COLO829 (cell line): ENCODE measurements at regions not wholly inside any gene's neighbourhood (a gene's known extent, or its start where the extent isn't known, plus 50 kb on each side); places are given as distances from the start of the nearest gene placed in this dataset.
A peak's percentile ranks its signal among the peaks of the same experiment; 100 is the strongest.
"Not testable (repeated sequence)": the region's sequence is repeated elsewhere in the genome, so short reads cannot be mapped to it uniquely, and the experiment has no call there.

Experiments used
- DNase-seq: peaks from one replicate; pipeline ENCODE4 v3.0.0; 2012; ENCODE audit warnings: low spot score

- DNase-seq: no peak
These were observed 139.6 kb upstream of the NRIP1 start for GRCh38 chr21:15204140-15204969.

DNA sequence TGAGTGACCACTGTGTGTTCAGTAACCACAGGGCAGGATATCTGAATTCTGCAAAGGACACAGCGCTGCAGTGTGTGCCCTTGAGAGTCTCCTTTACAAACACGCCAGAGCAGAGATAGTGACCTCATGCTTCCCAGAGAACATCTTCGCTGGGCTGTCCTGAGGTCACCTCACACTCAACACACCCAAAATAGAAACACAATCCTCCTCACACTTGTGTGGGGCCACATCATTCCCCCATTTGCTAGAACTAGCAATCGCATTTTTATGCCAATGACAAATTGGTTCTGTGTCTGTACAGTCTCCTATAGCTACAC, 140.1 kb upstream of the NRIP1 start:
- DNase-seq: no peak

DNA sequence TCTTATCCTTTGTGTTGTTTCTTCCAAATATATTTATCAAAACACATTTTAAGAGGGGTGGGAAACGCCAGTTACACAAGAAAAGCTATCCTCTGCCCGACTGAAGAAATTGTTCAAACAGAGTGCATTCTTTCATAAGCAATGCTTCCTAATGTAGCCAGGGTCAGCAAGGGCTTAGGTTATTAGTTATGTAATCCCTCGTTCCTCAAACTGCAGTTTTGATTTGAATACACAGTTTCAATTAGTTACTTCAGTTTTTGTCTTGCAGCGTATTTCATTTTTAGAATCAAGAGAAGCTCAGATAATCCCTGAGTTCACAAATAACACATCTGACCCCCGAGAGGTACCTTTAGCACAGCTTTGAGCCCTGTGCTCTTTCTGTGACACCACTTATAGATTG, 141.7 kb upstream of the NRIP1 start:
- no peak for DNase-seq

GRCh38 chr21:15207231-15207630, 142.4 kb upstream of the NRIP1 start:
- no peak for DNase-seq

- no peak for DNase-seq
These were observed 143.0 kb upstream of the NRIP1 start for GRCh38 chr21:15207635-15208370.

DNA sequence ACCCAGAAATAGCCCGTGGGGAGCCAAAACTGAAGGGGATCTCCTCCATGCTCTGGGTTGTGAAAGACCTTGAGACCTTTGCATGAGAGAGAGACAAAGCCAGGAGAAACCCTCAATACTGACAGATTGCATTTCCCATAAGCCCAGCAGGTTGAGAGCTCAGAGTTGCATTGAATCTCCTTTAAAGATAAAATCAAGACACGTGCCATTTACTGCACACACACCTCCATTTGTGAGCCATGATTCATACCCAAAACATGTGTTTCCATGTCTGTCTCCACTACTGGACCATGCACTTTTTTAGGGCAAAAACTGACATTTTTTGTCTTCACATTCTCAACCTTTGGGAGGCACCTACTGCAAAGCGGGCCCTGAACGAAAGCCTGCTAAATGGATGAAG, 144.0 kb upstream of the NRIP1 start:
- no peak for DNase-seq

- DNase-seq: peak; percentile 61
These were observed 144.4 kb upstream of the NRIP1 start for GRCh38 chr21:15209224-15209623.

DNA sequence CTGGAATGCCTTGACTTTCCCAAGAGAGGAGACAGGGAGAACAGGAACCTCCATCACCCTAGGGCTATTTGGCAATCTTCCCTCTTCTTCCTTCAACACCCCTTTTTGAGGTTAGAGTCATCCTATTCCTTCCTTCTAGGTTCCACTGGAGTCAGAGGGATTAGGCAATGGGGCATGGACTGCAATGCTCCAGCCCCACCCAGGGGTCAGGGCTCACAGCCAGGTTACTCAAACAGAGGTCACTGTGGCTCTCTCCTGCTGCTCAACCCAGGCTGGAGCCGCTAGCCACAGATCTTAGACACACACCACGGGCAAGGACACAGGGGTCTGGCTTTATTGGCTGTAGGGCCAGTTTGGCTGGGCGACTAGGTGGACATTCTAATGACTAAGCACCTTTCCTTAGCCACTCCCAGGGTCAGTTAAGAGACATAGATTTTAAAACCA, 145.5 kb upstream of the NRIP1 start:
- no peak for DNase-seq

- DNase-seq: no peak
These were observed 146.8 kb upstream of the NRIP1 start for GRCh38 chr21:15211491-15212133.

DNA sequence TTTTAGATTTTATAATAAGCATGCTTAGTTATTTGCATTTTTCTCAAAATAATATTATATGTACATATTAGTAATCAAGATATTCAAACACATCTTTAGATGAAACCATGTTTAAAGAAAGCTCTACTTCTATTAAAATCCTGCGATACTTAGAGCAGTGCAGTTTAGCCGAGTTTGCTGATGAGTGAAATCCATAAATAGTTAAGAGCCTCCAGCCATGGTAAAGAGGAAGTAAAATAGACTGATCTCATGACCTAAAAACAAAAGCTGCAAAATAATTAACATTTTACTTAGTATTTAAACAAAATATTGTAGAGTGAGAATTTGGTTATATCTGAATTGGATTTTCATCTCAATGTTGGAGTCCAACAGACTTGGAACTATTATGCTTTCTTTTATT, 147.4 kb upstream of the NRIP1 start:
- DNase-seq: no peak

DNA sequence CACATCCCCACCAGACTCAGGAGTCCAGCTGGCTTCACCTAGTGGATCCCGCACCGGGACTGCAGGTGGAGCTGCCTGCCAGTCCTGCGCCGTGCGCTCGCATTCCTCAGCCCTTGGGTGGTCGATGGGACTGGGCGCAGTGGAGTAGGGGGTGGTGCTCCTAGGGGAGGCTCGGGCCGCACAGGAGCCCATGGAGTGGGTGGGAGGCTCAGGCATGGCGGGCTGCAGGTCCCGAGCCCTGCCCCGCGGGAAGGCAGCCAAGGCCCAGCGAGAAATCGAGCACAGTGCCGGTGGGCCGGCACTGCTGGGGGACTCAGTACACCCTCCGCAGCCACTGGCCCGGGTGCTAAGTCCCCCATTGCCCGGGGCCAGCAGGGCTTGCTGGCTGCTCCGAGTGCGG, 153.7 kb upstream of the NRIP1 start:
- DNase-seq: not testable (repeated sequence)

DNA sequence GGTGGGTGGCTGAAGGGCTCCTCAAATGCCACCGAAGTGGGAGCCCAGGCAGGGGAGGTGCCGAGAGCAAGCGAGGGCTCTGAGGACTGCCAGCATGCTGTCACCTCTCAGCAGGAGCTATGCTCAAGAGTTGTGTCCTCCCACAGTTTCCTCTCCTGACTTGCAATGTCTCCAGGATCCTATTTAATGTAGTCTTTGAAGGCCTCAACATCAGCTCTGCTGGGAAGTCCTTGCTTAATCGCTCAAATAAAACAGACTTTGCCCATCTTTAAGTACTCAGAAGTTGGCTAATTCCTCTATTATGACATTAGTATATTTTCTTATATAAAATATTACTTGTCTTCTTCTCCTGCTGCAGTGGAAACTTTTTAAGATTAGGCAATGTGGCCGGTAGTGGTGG, 154.2 kb upstream of the NRIP1 start:
- no peak for DNase-seq

- no peak for DNase-seq
These were observed 155.1 kb upstream of the NRIP1 start for GRCh38 chr21:15219894-15220293.

DNA sequence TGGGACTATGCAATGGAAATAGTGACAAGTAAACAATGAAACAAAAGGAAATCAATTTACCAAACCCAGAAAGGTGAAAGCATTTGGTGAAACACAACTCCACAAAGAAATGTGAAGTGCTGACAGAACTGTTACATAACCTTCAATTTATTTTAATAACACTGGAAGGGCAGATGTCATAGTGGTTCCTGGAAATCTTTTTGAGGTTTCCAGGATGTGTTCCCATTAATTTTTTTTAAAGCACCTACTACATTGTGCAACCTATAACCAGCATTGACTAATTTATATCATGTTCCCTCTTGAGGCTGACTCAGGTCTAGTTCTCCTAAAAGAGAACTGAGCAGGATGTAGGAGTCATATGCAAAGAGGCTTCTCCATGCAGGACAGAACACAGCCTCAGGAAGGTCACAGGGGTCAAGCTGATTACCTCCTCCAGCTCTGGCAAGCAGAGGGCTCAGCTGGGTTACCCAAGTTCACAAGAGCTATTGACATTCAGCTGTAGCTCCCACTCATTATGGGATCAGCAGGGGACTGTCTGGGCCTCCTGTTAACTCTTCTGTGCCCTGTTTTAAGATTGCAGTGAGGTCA, 157.1 kb upstream of the NRIP1 start:
- peak; percentile 53 for DNase-seq

- no peak for DNase-seq
These were observed 157.9 kb upstream of the NRIP1 start for GRCh38 chr21:15222707-15223106.

- peak; percentile 64 for DNase-seq
These were observed 159.7 kb upstream of the NRIP1 start for GRCh38 chr21:15224346-15225086.

GRCh38 chr21:15227919-15228318, 163.1 kb upstream of the NRIP1 start:
- no peak for DNase-seq

DNA sequence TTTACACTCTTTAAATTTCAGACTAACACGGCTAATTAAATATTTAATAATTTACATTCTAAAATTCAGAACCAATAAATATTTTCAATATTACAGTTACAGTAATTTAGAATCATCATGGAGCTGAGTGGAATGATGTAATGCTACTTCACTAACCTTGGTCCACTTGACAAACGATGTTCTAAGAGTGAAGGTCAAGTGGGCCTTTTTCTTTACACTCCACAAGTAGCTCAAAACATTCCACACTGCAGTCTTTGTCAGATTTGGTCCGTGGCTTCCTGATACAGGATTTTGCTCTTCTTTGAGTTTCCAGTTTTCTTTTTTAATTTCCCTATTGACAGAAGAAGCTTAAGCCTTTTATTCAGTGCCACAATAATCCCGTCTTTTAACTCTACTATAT, 164.6 kb upstream of the NRIP1 start:
- DNase-seq: no peak

DNA sequence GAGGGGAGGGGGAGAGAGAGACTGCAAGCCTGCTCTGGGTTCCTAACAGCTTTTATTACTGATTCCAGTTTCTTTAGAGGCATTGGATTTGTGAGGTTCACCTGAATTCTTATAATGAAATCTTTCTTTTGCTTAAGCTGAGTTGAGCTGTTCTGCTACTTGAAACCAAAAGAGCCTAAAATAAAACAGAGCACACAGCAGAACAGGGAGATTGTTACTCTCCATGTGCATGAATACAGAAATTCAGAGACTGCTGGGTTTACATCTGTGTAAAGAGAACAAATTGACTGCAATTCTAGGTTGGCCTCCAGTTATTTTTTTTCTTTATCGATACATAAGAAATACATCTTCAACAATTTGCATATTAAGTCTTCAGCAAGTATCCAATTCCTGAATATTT, 168.8 kb upstream of the NRIP1 start:
- no peak for DNase-seq

GRCh38 chr21:15236111-15236510, 171.3 kb upstream of the NRIP1 start:
- no peak for DNase-seq

DNA sequence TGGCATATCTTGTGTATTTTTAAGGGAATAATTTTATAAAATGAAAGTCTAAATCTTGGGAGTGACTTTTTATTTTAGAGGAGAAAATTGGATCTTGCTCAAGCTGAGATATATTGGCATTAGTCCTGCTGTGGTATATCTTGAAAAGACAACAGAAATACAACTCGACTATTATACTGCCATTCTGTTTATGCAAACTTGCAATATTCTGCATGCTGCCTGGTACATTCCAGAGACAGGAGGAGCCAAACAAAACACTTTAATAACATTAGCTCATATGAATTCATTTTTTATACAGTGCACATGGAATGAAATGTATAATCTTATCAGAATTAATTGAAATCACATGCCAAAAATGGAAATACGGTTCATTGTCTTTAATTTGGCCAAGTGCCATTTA, 176.0 kb upstream of the NRIP1 start:
- DNase-seq: no peak
